ENCODE measurements at regions not wholly inside any gene's neighbourhood (a gene's known extent, or its start where the extent isn't known, plus 50 kb on each side); places are given as distances from the start of the nearest gene placed in this dataset.

GRCh38 chr12:91574391-91574790 lies 391.8 kb upstream of the DCN start:
- TF ChIP-seq CTCF (IDR thresholded peaks at IDR 0.05) (no peak), POLR2AphosphoS5 (IDR thresholded peaks at IDR 0.05) (no peak), POLR2A (IDR thresholded peaks at IDR 0.05) (no peak), EP300 (IDR thresholded peaks at IDR 0.05) (no peak)

All from sigmoid colon (tissue), 4 donors.